T-helper 2 cell treated with Interferon-gamma antibody and Interleukin-4, amounts not matched to agents 5 μg/mL and 100 μg/mL, for 36 hours (primary cell): ENCODE measurements at regions not wholly inside any gene's neighbourhood (a gene's known extent, or its start where the extent isn't known, plus 50 kb on each side); places are given as distances from the start of the nearest gene placed in this dataset.
"Not testable (repeated sequence)": the region's sequence is repeated elsewhere in the genome, so short reads cannot be mapped to it uniquely, and the experiment has no call there.

Experiments used
- DNase-seq: peaks from one replicate; pipeline ENCODE4 v3.0.0; 2021; ENCODE audit warnings: low spot score
- H3K27ac Mint-ChIP-seq: one replicate; pipeline ENCODE4 v1.8.0; 2021; ENCODE audit warnings: mild to moderate bottlenecking, mixed read lengths
- H3K27me3 Mint-ChIP-seq: one replicate; pipeline ENCODE4 v1.8.0; 2021; ENCODE audit warnings: low read depth, mixed read lengths
- H3K36me3 Mint-ChIP-seq: one replicate; pipeline ENCODE4 v1.8.0; 2021; ENCODE audit warnings: low read depth, mixed read lengths
- H3K4me1 Mint-ChIP-seq: one replicate; pipeline ENCODE4 v1.8.0; 2021; ENCODE audit warnings: low read depth, mixed read lengths
- H3K4me3 Mint-ChIP-seq: one replicate; pipeline ENCODE4 v1.8.0; 2022; ENCODE audit warnings: mild to moderate bottlenecking, moderate library complexity, mixed read lengths
- H3K9me3 Mint-ChIP-seq: one replicate; pipeline ENCODE4 v1.8.0; 2021; ENCODE audit warnings: mixed read lengths

GRCh38 chr21:13907385-13907784 is 297.8 kb downstream of the POTED start:
- H3K27me3 Mint-ChIP-seq, DNase-seq, H3K4me1 Mint-ChIP-seq, H3K36me3 Mint-ChIP-seq, H3K9me3 Mint-ChIP-seq, H3K27ac Mint-ChIP-seq, H3K4me3 Mint-ChIP-seq: not testable (repeated sequence)

- not testable (repeated sequence) for H3K9me3 Mint-ChIP-seq, H3K36me3 Mint-ChIP-seq, H3K27ac Mint-ChIP-seq, H3K4me1 Mint-ChIP-seq, DNase-seq, H3K27me3 Mint-ChIP-seq, H3K4me3 Mint-ChIP-seq
Observed at GRCh38 chr21:13896596-13897247, 287.1 kb downstream of the POTED start.

- not testable (repeated sequence) for DNase-seq, H3K4me3 Mint-ChIP-seq, H3K36me3 Mint-ChIP-seq, H3K27me3 Mint-ChIP-seq, H3K9me3 Mint-ChIP-seq, H3K4me1 Mint-ChIP-seq, H3K27ac Mint-ChIP-seq
Observed at GRCh38 chr21:13893617-13894016, 284.0 kb downstream of the POTED start.

- not testable (repeated sequence) for H3K4me3 Mint-ChIP-seq, H3K36me3 Mint-ChIP-seq, H3K9me3 Mint-ChIP-seq, H3K27ac Mint-ChIP-seq, H3K27me3 Mint-ChIP-seq, H3K4me1 Mint-ChIP-seq, DNase-seq
Observed at GRCh38 chr21:13893025-13893424, 283.4 kb downstream of the POTED start.

GRCh38 chr21:13892146-13892751 is 282.7 kb downstream of the POTED start:
- H3K4me1 Mint-ChIP-seq, H3K27ac Mint-ChIP-seq, H3K4me3 Mint-ChIP-seq: not testable (repeated sequence)

GRCh38 chr21:13889176-13889575 is 279.6 kb downstream of the POTED start:
- H3K36me3 Mint-ChIP-seq, H3K4me3 Mint-ChIP-seq, H3K27me3 Mint-ChIP-seq, H3K27ac Mint-ChIP-seq, H3K4me1 Mint-ChIP-seq, DNase-seq: not testable (repeated sequence)
- peaks cover 13% of the 10 kb centered on the region for H3K9me3 Mint-ChIP-seq

More at GRCh38 chr21:13892146-13892751, 282.7 kb downstream of the POTED start:
- H3K36me3 Mint-ChIP-seq, H3K27me3 Mint-ChIP-seq, H3K9me3 Mint-ChIP-seq, DNase-seq: not testable (repeated sequence)

GRCh38 chr21:13883641-13884395 is 274.2 kb downstream of the POTED start:
- peaks cover 12% of the 10 kb centered on the region for H3K9me3 Mint-ChIP-seq
- DNase-seq, H3K27me3 Mint-ChIP-seq, H3K4me3 Mint-ChIP-seq, H3K36me3 Mint-ChIP-seq, H3K27ac Mint-ChIP-seq, H3K4me1 Mint-ChIP-seq: not testable (repeated sequence)

- not testable (repeated sequence) for H3K27ac Mint-ChIP-seq, H3K9me3 Mint-ChIP-seq, H3K4me3 Mint-ChIP-seq, DNase-seq, H3K4me1 Mint-ChIP-seq, H3K36me3 Mint-ChIP-seq, H3K27me3 Mint-ChIP-seq
Observed at GRCh38 chr21:13877503-13877902, 267.9 kb downstream of the POTED start.

- not testable (repeated sequence) for H3K36me3 Mint-ChIP-seq, DNase-seq, H3K27me3 Mint-ChIP-seq, H3K4me3 Mint-ChIP-seq, H3K4me1 Mint-ChIP-seq, H3K27ac Mint-ChIP-seq, H3K9me3 Mint-ChIP-seq
Observed at GRCh38 chr21:13876999-13877398, 267.4 kb downstream of the POTED start.

- not testable (repeated sequence) for H3K27me3 Mint-ChIP-seq, H3K4me3 Mint-ChIP-seq, H3K27ac Mint-ChIP-seq, H3K4me1 Mint-ChIP-seq, DNase-seq, H3K9me3 Mint-ChIP-seq, H3K36me3 Mint-ChIP-seq
Observed at GRCh38 chr21:13874001-13874400, 264.4 kb downstream of the POTED start.

GRCh38 chr21:13854638-13855037 is 245.1 kb downstream of the POTED start:
- peaks cover 12% of the 10 kb centered on the region for H3K9me3 Mint-ChIP-seq
- H3K4me3 Mint-ChIP-seq: no peak overlapping the region
- H3K36me3 Mint-ChIP-seq: no peaks in the 10 kb centered on the region
- no peaks in the 10 kb centered on the region for H3K27me3 Mint-ChIP-seq
- H3K4me1 Mint-ChIP-seq: no peaks in the 10 kb centered on the region
- no peak for DNase-seq
- H3K27ac Mint-ChIP-seq: no peak overlapping the region

- H3K27ac Mint-ChIP-seq, H3K36me3 Mint-ChIP-seq, DNase-seq, H3K4me1 Mint-ChIP-seq, H3K27me3 Mint-ChIP-seq, H3K4me3 Mint-ChIP-seq: not testable (repeated sequence)
- H3K9me3 Mint-ChIP-seq: peaks cover 11% of the 10 kb centered on the region
Observed at GRCh38 chr21:13850808-13851207, 241.2 kb downstream of the POTED start.

- not testable (repeated sequence) for H3K27me3 Mint-ChIP-seq, DNase-seq, H3K4me1 Mint-ChIP-seq, H3K36me3 Mint-ChIP-seq, H3K4me3 Mint-ChIP-seq, H3K27ac Mint-ChIP-seq
- H3K9me3 Mint-ChIP-seq: peaks cover 11% of the 10 kb centered on the region
Observed at GRCh38 chr21:13849489-13849888, 239.9 kb downstream of the POTED start.

- not testable (repeated sequence) for H3K9me3 Mint-ChIP-seq, H3K4me1 Mint-ChIP-seq, H3K4me3 Mint-ChIP-seq, DNase-seq, H3K27me3 Mint-ChIP-seq, H3K36me3 Mint-ChIP-seq, H3K27ac Mint-ChIP-seq
Observed at GRCh38 chr21:13846718-13847117, 237.1 kb downstream of the POTED start.
